ENCODE measurements at regions not wholly inside any gene's neighbourhood (a gene's known extent, or its start where the extent isn't known, plus 50 kb on each side); places are given as distances from the start of the nearest gene placed in this dataset.

- TF ChIP-seq, protein P1, sequence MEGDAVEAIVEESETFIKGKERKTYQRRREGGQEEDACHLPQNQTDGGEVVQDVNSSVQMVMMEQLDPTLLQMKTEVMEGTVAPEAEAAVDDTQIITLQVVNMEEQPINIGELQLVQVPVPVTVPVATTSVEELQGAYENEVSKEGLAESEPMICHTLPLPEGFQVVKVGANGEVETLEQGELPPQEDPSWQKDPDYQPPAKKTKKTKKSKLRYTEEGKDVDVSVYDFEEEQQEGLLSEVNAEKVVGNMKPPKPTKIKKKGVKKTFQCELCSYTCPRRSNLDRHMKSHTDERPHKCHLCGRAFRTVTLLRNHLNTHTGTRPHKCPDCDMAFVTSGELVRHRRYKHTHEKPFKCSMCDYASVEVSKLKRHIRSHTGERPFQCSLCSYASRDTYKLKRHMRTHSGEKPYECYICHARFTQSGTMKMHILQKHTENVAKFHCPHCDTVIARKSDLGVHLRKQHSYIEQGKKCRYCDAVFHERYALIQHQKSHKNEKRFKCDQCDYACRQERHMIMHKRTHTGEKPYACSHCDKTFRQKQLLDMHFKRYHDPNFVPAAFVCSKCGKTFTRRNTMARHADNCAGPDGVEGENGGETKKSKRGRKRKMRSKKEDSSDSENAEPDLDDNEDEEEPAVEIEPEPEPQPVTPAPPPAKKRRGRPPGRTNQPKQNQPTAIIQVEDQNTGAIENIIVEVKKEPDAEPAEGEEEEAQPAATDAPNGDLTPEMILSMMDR (IDR thresholded peaks at IDR 0.05): no peak
- no peak for TF ChIP-seq EP300 (IDR thresholded peaks at IDR 0.05)
Measured at GRCh38 chr9:109599131-109599530, 101.0 kb upstream of the PTPN3 start.
